ENCODE measurements at regions not wholly inside any gene's neighbourhood (a gene's known extent, or its start where the extent isn't known, plus 50 kb on each side); places are given as distances from the start of the nearest gene placed in this dataset.
"Not testable (repeated sequence)": the region's sequence is repeated elsewhere in the genome, so short reads cannot be mapped to it uniquely, and the experiment has no call there.

GRCh38 chr6:21744331-21744730, 150.8 kb downstream of the SOX4 start:
- DNase-seq (ENCODE audit: low read depth) = no peak

GRCh38 chr6:21745543-21746337, 152.2 kb downstream of the SOX4 start:
- DNase-seq (ENCODE audit: low read depth) = no peak

DNA sequence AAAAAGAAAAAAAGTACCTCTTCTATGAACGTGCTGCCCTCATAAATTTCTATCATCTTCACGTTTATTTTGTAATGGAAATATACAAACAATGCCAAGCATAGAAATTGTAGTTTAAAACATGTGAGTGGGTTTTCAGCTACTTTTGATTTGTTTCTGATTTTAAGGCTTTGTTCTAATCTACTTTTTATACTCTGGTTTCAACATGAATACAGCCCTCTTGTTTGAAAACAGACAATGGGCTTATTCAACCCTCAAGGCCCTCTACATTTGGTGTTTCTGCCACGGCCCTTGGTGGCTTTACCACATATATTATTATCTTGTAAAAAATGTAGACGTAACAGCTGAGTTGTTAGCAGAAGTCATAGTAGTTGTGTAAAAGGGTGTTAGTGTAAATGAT, 153.9 kb downstream of the SOX4 start:
- DNase-seq (ENCODE audit: low read depth) = no peak

- DNase-seq (ENCODE audit: low read depth) = peak; percentile 30
Observed at GRCh38 chr6:21748343-21749056, 154.9 kb downstream of the SOX4 start.

DNA sequence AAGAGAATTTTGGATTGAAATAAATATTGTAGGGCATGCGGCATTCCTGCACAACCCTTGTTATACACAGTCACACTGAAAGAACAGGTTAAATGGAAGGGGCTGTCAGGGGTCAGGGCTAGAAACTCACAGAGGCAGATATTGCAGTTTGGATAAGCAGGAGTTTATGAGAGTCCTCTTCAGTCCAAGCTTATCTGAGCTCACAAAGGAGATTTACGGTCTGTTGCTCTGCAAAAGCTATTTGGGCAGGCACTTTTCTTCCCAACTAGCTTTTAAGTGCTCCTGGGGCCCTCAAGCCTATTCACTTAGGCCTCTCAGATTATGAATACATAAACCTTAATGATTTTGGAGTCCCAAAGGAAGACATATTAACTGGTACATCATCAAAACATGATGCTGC, 156.2 kb downstream of the SOX4 start:
- no peak for DNase-seq (ENCODE audit: low read depth)

DNA sequence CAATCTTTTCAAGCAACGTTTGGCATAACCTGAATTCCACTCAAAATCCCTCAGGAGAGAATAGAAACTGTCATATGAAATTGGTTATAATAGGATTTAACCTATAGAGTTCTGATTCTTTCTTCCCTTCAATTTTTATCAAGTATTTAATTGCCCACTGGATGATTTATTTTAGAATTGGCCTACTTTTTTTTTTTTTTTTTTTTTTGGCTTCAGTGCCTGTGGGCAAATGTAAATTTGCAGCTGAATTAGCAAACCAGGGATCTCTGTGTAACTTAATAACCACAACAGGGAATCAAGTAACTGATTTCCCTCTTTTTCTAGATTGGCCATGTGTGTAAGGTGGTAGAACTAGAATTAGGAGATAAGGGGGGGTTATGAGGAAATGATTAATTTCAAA, 157.0 kb downstream of the SOX4 start:
- DNase-seq (ENCODE audit: low read depth) = no peak

DNA sequence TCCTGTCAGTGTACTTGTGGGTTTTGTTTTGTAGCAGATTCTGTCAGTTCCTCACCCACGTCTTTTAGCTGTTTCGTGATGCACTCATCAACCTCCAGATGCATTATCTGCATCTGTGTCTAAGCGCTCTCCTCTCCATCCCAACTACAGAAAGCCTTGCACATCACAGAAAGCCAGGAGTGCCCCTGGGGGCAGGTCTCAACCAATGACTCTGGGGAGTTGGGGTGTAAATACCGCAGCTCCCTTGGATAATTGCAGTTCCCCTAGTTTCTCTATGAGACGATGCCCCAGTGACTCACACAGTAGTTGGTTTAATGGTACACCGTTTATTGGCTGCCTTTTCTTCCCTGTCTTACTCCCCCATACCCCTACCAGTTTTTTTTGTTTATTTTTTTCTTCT, 158.1 kb downstream of the SOX4 start:
- DNase-seq (ENCODE audit: low read depth) = no peak

GRCh38 chr6:21752054-21752811, 158.7 kb downstream of the SOX4 start:
- no peak for DNase-seq (ENCODE audit: low read depth)

- peak; percentile 73 for DNase-seq (ENCODE audit: low read depth)
Observed at GRCh38 chr6:21753241-21754108, 159.9 kb downstream of the SOX4 start.

GRCh38 chr6:21754891-21755290, 161.3 kb downstream of the SOX4 start:
- DNase-seq (ENCODE audit: low read depth) = peak; percentile 9

GRCh38 chr6:21756487-21756886, 162.9 kb downstream of the SOX4 start:
- DNase-seq (ENCODE audit: low read depth) = no peak

DNA sequence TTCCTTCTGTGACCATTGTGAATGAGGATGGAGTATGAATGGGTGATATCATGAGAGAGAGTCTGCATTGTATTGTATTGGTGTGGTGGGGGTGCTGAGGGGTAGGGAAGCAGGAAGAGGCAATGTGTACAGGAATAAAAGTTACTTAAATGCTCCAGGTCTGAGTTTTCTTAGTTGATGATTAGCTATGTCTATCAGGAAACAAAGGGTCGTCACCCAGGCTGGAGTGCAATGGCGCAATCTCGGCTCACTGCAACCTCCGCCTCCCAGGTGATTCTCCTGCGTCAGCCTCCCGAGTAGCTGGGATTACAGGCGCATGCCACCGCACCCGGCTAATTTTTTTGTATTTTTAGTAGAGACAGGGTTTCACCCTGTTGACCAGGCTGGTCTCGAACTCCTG, 163.8 kb downstream of the SOX4 start:
- not testable (repeated sequence) for DNase-seq (ENCODE audit: low read depth)

DNA sequence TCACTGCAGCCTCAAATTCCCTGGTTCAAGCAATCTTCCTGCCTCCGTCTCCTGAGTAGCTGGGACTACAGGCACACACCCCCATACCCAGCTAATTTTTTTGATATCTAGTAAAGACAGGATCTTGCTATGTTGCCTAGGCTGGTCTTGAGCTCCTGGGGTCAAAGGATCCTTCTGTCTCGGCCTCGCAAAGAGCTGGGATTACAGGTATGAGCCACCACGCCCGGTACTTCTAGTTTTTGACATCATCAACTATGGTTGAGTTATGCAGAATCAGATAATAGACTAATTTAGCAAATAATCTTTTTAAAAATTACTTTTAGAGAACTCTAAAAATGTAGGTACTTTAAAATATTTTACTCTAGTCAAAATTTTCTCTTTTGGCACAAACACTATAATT, 166.2 kb downstream of the SOX4 start:
- DNase-seq (ENCODE audit: low read depth) = no peak

GRCh38 chr6:21761053-21761730, 167.6 kb downstream of the SOX4 start:
- DNase-seq (ENCODE audit: low read depth) = not testable (repeated sequence)

GRCh38 chr6:21764989-21765388, 171.4 kb downstream of the SOX4 start:
- no peak for DNase-seq (ENCODE audit: low read depth)

GRCh38 chr6:21767891-21768648, 174.5 kb downstream of the SOX4 start:
- peak; percentile 26 for DNase-seq (ENCODE audit: low read depth)

- DNase-seq (ENCODE audit: low read depth) = peak; percentile 69
Observed at GRCh38 chr6:21769405-21769861, 175.9 kb downstream of the SOX4 start.

GRCh38 chr6:21769968-21770367, 176.4 kb downstream of the SOX4 start:
- no peak for DNase-seq (ENCODE audit: low read depth)

DNA sequence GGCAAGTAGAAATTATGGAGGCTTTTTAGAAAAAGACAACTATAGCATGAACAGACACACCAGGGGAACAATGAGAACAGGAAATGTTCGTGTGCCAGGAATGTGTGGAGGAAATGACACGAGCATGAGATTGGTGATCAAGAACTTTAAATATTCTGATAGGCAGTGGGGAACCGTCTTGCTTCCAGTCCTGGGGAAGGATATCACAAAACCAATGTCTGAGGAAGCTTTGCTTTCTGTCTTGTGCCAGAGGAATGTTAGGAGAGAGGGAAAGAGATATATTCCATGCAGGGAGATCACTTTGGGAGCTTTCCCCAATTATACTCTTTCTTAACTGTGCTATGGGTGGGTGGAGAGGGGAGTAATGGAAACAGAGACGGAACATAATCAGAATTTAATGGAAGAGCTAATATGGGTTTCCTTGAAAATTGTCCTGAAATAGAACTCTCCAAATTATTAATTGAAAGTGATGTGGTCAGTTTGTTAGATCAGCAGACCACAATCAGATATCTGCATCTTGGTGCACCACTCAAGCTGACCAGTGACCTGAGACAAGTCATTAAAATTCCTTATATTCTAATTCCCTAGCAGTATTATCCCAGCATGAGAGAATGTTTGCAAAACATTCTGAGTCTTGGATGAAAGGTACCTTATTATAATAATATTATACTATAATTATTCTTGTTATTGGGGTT, 178.2 kb downstream of the SOX4 start:
- no peak for DNase-seq (ENCODE audit: low read depth)

GRCh38 chr6:21772477-21772876, 178.9 kb downstream of the SOX4 start:
- DNase-seq (ENCODE audit: low read depth) = no peak

Measured in fibroblast of gingiva (primary cell).